ENCODE measurements at regions not wholly inside any gene's neighbourhood (a gene's known extent, or its start where the extent isn't known, plus 50 kb on each side); places are given as distances from the start of the nearest gene placed in this dataset.

GRCh38 chr2:234583331-234583730 lies 86.5 kb upstream of the ARL4C start:
- TF ChIP-seq CTCF (IDR thresholded peaks at IDR 0.05) (no peak), EP300 (IDR thresholded peaks at IDR 0.05) (no peak)

All from esophagus muscularis mucosa (tissue), 3 donors.